GM13976 (cell line): ENCODE measurements at regions not wholly inside any gene's neighbourhood (a gene's known extent, or its start where the extent isn't known, plus 50 kb on each side); places are given as distances from the start of the nearest gene placed in this dataset.

ENCODE experiments used
- DNase-seq: peaks from one replicate; pipeline ENCODE4 v3.0.0; 2012; ENCODE audit warnings: low spot score
- CTCF ChIP-seq: IDR thresholded peaks from 2 replicates; pipeline ENCODE4 v1.5.1; 2012; ENCODE audit warnings: borderline replicate concordance, mild to moderate bottlenecking; ENCODE audit not compliant: insufficient read depth; ENCODE audit errors: extremely low read depth, missing control alignments, control extremely low read depth
- in situ Hi-C: fragments of 300-500 bp; cut with MboI; formaldehyde crosslinking; loops from one replicate; pipeline ENCODE4 v1.12.0; 2022; ENCODE audit warnings: low sequenced_read_pairs, mixed read lengths, inconsistent platforms; ENCODE audit not compliant: unreplicated experiment

GRCh38 chr2:65630643-65631042, 198.2 kb upstream of the SPRED2 start:
- no peak for DNase-seq
- no peak for TF ChIP-seq CTCF
- in situ Hi-C loops, result loop anchor here (25.0 kb wide), 1 partner anchor 807 kb away; the partner anchor contains the start of gene MEIS1

GRCh38 chr2:65628156-65628555, 195.8 kb upstream of the SPRED2 start:
- no peak for TF ChIP-seq CTCF
- DNase-seq, result no peak
- in situ Hi-C loops, result loop anchor here (25.0 kb wide), 1 partner anchor 809 kb away; the partner anchor contains the start of gene MEIS1

- in situ Hi-C loops, result loop anchor here (25.0 kb wide), 1 partner anchor 810 kb away; the partner anchor contains the start of gene MEIS1
- no peak for DNase-seq
- TF ChIP-seq CTCF, result no peak
Measured at GRCh38 chr2:65626831-65627230, 194.4 kb upstream of the SPRED2 start.

- in situ Hi-C loops, result loop anchor here (25.0 kb wide), 1 partner anchor 811 kb away; the partner anchor contains the start of gene MEIS1
- TF ChIP-seq CTCF, result no peak
- DNase-seq, result no peak
Measured at GRCh38 chr2:65625982-65626381, 193.6 kb upstream of the SPRED2 start.

GRCh38 chr2:65622951-65623535, 190.6 kb upstream of the SPRED2 start:
- no peak for TF ChIP-seq CTCF
- in situ Hi-C loops, result no loop called here
- no peak for DNase-seq

- no peak for DNase-seq
- in situ Hi-C loops, result no loop called here
Measured at GRCh38 chr2:65622499-65622898, 190.1 kb upstream of the SPRED2 start.

More at GRCh38 chr2:65622499-65622898, 190.1 kb upstream of the SPRED2 start:
- TF ChIP-seq CTCF, result no peak
